HG02610 (cell line): ENCODE measurements at regions not wholly inside any gene's neighbourhood (a gene's known extent, or its start where the extent isn't known, plus 50 kb on each side); places are given as distances from the start of the nearest gene placed in this dataset.
"Not testable (repeated sequence)": the region's sequence is repeated elsewhere in the genome, so short reads cannot be mapped to it uniquely, and the experiment has no call there.

Experiments used
- ATAC-seq: cut with Tn5 transposase; IDR thresholded peaks from one replicate; pipeline ENCODE4 v1.9.1; 2021; ENCODE audit warnings: mild to moderate bottlenecking, moderate library complexity; ENCODE audit not compliant: unreplicated experiment

- no peak for ATAC-seq
Observed at GRCh38 chr14:46596236-46596635, 55.3 kb downstream of the RPL10L start.

GRCh38 chr14:46582826-46583225 lies 68.8 kb downstream of the RPL10L start:
- ATAC-seq, result no peak

GRCh38 chr14:46581036-46581671 lies 70.4 kb downstream of the RPL10L start:
- peak; percentile 36 for ATAC-seq

GRCh38 chr14:46574978-46575375 lies 76.6 kb downstream of the RPL10L start:
- no peak for ATAC-seq

GRCh38 chr14:46574221-46574977 lies 77.2 kb downstream of the RPL10L start:
- no peak for ATAC-seq

- ATAC-seq, result no peak
Observed at GRCh38 chr14:46573498-46573897, 78.1 kb downstream of the RPL10L start.

- no peak for ATAC-seq
Observed at GRCh38 chr14:46571970-46572369, 79.6 kb downstream of the RPL10L start.

GRCh38 chr14:46568161-46568560 lies 83.4 kb downstream of the RPL10L start:
- ATAC-seq, result not testable (repeated sequence)

GRCh38 chr14:46550836-46551235 lies 100.7 kb downstream of the RPL10L start:
- ATAC-seq, result no peak

- no peak for ATAC-seq
Observed at GRCh38 chr14:46540986-46541385, 110.6 kb downstream of the RPL10L start.

- ATAC-seq, result no peak
Observed at GRCh38 chr14:46519121-46519520, 132.5 kb downstream of the RPL10L start.

- ATAC-seq, result not testable (repeated sequence)
Observed at GRCh38 chr14:46508752-46509151, 142.8 kb downstream of the RPL10L start.

GRCh38 chr14:46499521-46499920 lies 152.1 kb downstream of the RPL10L start:
- no peak for ATAC-seq

- no peak for ATAC-seq
Observed at GRCh38 chr14:46496409-46496808, 155.2 kb downstream of the RPL10L start.

GRCh38 chr14:46490238-46490685 lies 161.3 kb downstream of the RPL10L start:
- ATAC-seq, result peak; percentile 98

GRCh38 chr14:46488374-46488773 lies 163.2 kb downstream of the RPL10L start:
- ATAC-seq, result no peak

GRCh38 chr14:46487582-46488350 lies 163.8 kb downstream of the RPL10L start:
- no peak for ATAC-seq

- ATAC-seq, result no peak
Observed at GRCh38 chr14:46482200-46482599, 169.4 kb downstream of the RPL10L start.

- no peak for ATAC-seq
Observed at GRCh38 chr14:46480817-46481216, 170.8 kb downstream of the RPL10L start.

GRCh38 chr14:46472261-46472660 lies 179.3 kb downstream of the RPL10L start:
- no peak for ATAC-seq

GRCh38 chr14:46464341-46464740 lies 187.2 kb downstream of the RPL10L start:
- no peak for ATAC-seq

- ATAC-seq, result no peak
Observed at GRCh38 chr14:46451800-46452199, 199.8 kb downstream of the RPL10L start.
